Hematopoietic multipotent progenitor cell treated with erythropoietin and hydrocortisone succinate and interleukin-3 and kit ligand, for 6 days (in vitro differentiated cells): ENCODE measurements at regions not wholly inside any gene's neighbourhood (a gene's known extent, or its start where the extent isn't known, plus 50 kb on each side); places are given as distances from the start of the nearest gene placed in this dataset.
"Not testable (repeated sequence)": the region's sequence is repeated elsewhere in the genome, so short reads cannot be mapped to it uniquely, and the experiment has no call there.

Experiments
- DNase-seq: peaks from one replicate; pipeline ENCODE4 v3.0.0-alpha.2; 2015

- DNase-seq = no peak
These were observed 285.1 kb downstream of the MAT2B start for GRCh38 chr5:163790497-163790896.

GRCh38 chr5:163794993-163795392 is 289.6 kb downstream of the MAT2B start:
- no peak for DNase-seq

- DNase-seq = no peak
These were observed 302.4 kb downstream of the MAT2B start for GRCh38 chr5:163807781-163808180.

GRCh38 chr5:163809473-163809872 is 304.1 kb downstream of the MAT2B start:
- DNase-seq = no peak

- DNase-seq = no peak
These were observed 308.5 kb downstream of the MAT2B start for GRCh38 chr5:163813900-163814299.

- no peak for DNase-seq
These were observed 309.9 kb downstream of the MAT2B start for GRCh38 chr5:163815240-163815791.

GRCh38 chr5:163821142-163821541 is 315.7 kb downstream of the MAT2B start:
- no peak for DNase-seq

- DNase-seq = no peak
These were observed 317.1 kb downstream of the MAT2B start for GRCh38 chr5:163822548-163822947.

GRCh38 chr5:163825661-163826060 is 320.2 kb downstream of the MAT2B start:
- no peak for DNase-seq

GRCh38 chr5:163826201-163826600 is 320.8 kb downstream of the MAT2B start:
- no peak for DNase-seq

- no peak for DNase-seq
These were observed 326.7 kb downstream of the MAT2B start for GRCh38 chr5:163832155-163832554.

- DNase-seq = no peak
These were observed 333.3 kb downstream of the MAT2B start for GRCh38 chr5:163838738-163839137.

- no peak for DNase-seq
These were observed 341.1 kb downstream of the MAT2B start for GRCh38 chr5:163846512-163846911.

- DNase-seq = no peak
These were observed 350.3 kb downstream of the MAT2B start for GRCh38 chr5:163855754-163856153.

- no peak for DNase-seq
These were observed 356.3 kb downstream of the MAT2B start for GRCh38 chr5:163861670-163862069.

GRCh38 chr5:163867324-163867723 is 361.9 kb downstream of the MAT2B start:
- DNase-seq = no peak

- no peak for DNase-seq
These were observed 362.3 kb downstream of the MAT2B start for GRCh38 chr5:163867738-163868137.

GRCh38 chr5:163869581-163869980 is 364.2 kb downstream of the MAT2B start:
- no peak for DNase-seq

- DNase-seq = no peak
These were observed 365.0 kb downstream of the MAT2B start for GRCh38 chr5:163870441-163870840.

GRCh38 chr5:163874431-163874830 is 369.0 kb downstream of the MAT2B start:
- DNase-seq = no peak

- not testable (repeated sequence) for DNase-seq
These were observed 369.5 kb downstream of the MAT2B start for GRCh38 chr5:163874912-163875311.

GRCh38 chr5:163877865-163878264 is 372.4 kb downstream of the MAT2B start:
- no peak for DNase-seq

GRCh38 chr5:163878490-163878889 is 373.1 kb downstream of the MAT2B start:
- DNase-seq = no peak

GRCh38 chr5:163880302-163880701 is 374.9 kb downstream of the MAT2B start:
- no peak for DNase-seq

- no peak for DNase-seq
These were observed 379.7 kb downstream of the MAT2B start for GRCh38 chr5:163885117-163885516.

GRCh38 chr5:163887854-163888253 is 382.4 kb downstream of the MAT2B start:
- DNase-seq = no peak
